HG03045 (cell line): ENCODE measurements at regions not wholly inside any gene's neighbourhood (a gene's known extent, or its start where the extent isn't known, plus 50 kb on each side); places are given as distances from the start of the nearest gene placed in this dataset.

Experiments used
- ATAC-seq: cut with Tn5 transposase; IDR thresholded peaks from one replicate; pipeline ENCODE4 v1.9.1; 2021; ENCODE audit warnings: mild to moderate bottlenecking, moderate library complexity; ENCODE audit not compliant: unreplicated experiment

GRCh38 chr13:74338341-74338740, 204.1 kb upstream of the KLF12 start:
- no peak for ATAC-seq

GRCh38 chr13:74336546-74336945, 202.3 kb upstream of the KLF12 start:
- no peak for ATAC-seq

GRCh38 chr13:74335370-74335769, 201.2 kb upstream of the KLF12 start:
- ATAC-seq: no peak

GRCh38 chr13:74329962-74330361, 195.8 kb upstream of the KLF12 start:
- ATAC-seq: no peak

GRCh38 chr13:74325106-74325505, 190.9 kb upstream of the KLF12 start:
- ATAC-seq: no peak

GRCh38 chr13:74324338-74324737, 190.1 kb upstream of the KLF12 start:
- no peak for ATAC-seq

- no peak for ATAC-seq
These were observed 188.4 kb upstream of the KLF12 start for GRCh38 chr13:74322562-74322961.

- ATAC-seq: no peak
These were observed 186.1 kb upstream of the KLF12 start for GRCh38 chr13:74320282-74320681.

- ATAC-seq: no peak
These were observed 182.3 kb upstream of the KLF12 start for GRCh38 chr13:74316547-74316946.

GRCh38 chr13:74306496-74306895, 172.3 kb upstream of the KLF12 start:
- ATAC-seq: no peak

- no peak for ATAC-seq
These were observed 171.7 kb upstream of the KLF12 start for GRCh38 chr13:74305876-74306275.

GRCh38 chr13:74301258-74301935, 167.2 kb upstream of the KLF12 start:
- ATAC-seq: no peak

GRCh38 chr13:74300162-74300561, 166.0 kb upstream of the KLF12 start:
- no peak for ATAC-seq

GRCh38 chr13:74299721-74300120, 165.5 kb upstream of the KLF12 start:
- no peak for ATAC-seq

- ATAC-seq: no peak
These were observed 164.7 kb upstream of the KLF12 start for GRCh38 chr13:74298923-74299322.

GRCh38 chr13:74289861-74290773, 155.9 kb upstream of the KLF12 start:
- peak; percentile 79 for ATAC-seq

- ATAC-seq: no peak
These were observed 154.9 kb upstream of the KLF12 start for GRCh38 chr13:74289107-74289506.

- no peak for ATAC-seq
These were observed 154.2 kb upstream of the KLF12 start for GRCh38 chr13:74288361-74288911.

- no peak for ATAC-seq
These were observed 153.5 kb upstream of the KLF12 start for GRCh38 chr13:74287724-74288169.

- no peak for ATAC-seq
These were observed 146.7 kb upstream of the KLF12 start for GRCh38 chr13:74280795-74281490.

- ATAC-seq: no peak
These were observed 146.0 kb upstream of the KLF12 start for GRCh38 chr13:74280093-74280794.
